Endodermal cell (in vitro differentiated cells): ENCODE measurements at regions not wholly inside any gene's neighbourhood (a gene's known extent, or its start where the extent isn't known, plus 50 kb on each side); places are given as distances from the start of the nearest gene placed in this dataset.

Experiments used
- DNase-seq: peaks from one replicate; pipeline ENCODE4 v3.0.0-alpha.2; 2017
- H3K27ac ChIP-seq: 2 replicates; pipeline ENCODE4 v1.5.1; 2013; ENCODE audit warnings: mild to moderate bottlenecking, low read depth, low read length, moderate library complexity
- H3K27me3 ChIP-seq: 2 replicates; pipeline ENCODE4 v1.6.1; 2013; ENCODE audit warnings: mild to moderate bottlenecking, low read length, moderate library complexity; ENCODE audit not compliant: insufficient read depth, control insufficient read depth, poor library complexity, severe bottlenecking
- H3K36me3 ChIP-seq: 2 replicates; pipeline ENCODE4 v1.7.0; 2013; ENCODE audit warnings: mild to moderate bottlenecking, low read length, moderate library complexity; ENCODE audit not compliant: control insufficient read depth, insufficient read depth
- H3K4me1 ChIP-seq: one replicate; pipeline ENCODE4 v1.7.0; 2013; ENCODE audit warnings: low read length; ENCODE audit not compliant: control insufficient read depth, insufficient read depth
- H3K4me3 ChIP-seq: 2 replicates; pipeline ENCODE4 v1.5.1; 2013; ENCODE audit warnings: mild to moderate bottlenecking, low read length, moderate library complexity
- H3K9ac ChIP-seq: 2 replicates; pipeline ENCODE4 v1.6.1; 2013; ENCODE audit warnings: mild to moderate bottlenecking, low read length, moderate library complexity; ENCODE audit not compliant: poor library complexity, severe bottlenecking; ENCODE audit errors: extremely low read depth
- H3K9me3 ChIP-seq: 2 replicates; pipeline ENCODE4 v1.6.1; 2013; ENCODE audit warnings: mild to moderate bottlenecking, low read length, moderate library complexity; ENCODE audit not compliant: control insufficient read depth
- H3K27ac Mint-ChIP-seq: 2 replicates; pipeline ENCODE4 v1.8.0; 2020; ENCODE audit warnings: mixed read lengths
- H3K27me3 Mint-ChIP-seq: 2 replicates; pipeline ENCODE4 v1.8.0; 2021; ENCODE audit warnings: mild to moderate bottlenecking, mixed read lengths; ENCODE audit not compliant: insufficient read depth
- H3K36me3 Mint-ChIP-seq: 2 replicates; pipeline ENCODE4 v1.8.0; 2020; ENCODE audit warnings: low read depth, mixed read lengths
- H3K4me1 Mint-ChIP-seq: 2 replicates; pipeline ENCODE4 v1.8.0; 2020; ENCODE audit warnings: mixed read lengths
- H3K4me3 Mint-ChIP-seq: 2 replicates; pipeline ENCODE4 v1.8.0; 2020; ENCODE audit warnings: mild to moderate bottlenecking, moderate library complexity, mixed read lengths
- H3K9me3 Mint-ChIP-seq: 2 replicates; pipeline ENCODE4 v1.8.0; 2020; ENCODE audit warnings: mild to moderate bottlenecking, mixed read lengths
- WGBS, 2 experiments: methylation state at CpG; one replicate each; pipeline versions ENCODE4 v1.1.5 to v1.1.7; 2013; ENCODE audit warnings: missing lambda C conversion rate in 2 of 2, mixed read lengths in 1 of 2; ENCODE audit not compliant: insufficient coverage in 1 of 2, insufficient read length in 1 of 2; 5-methylcytosine and 5-hydroxymethylcytosine counted together
- TF ChIP-seq, protein P1 (sequence below): fragments of 200-600 bp; sonication (generic); conservative IDR thresholded peaks from 2 replicates; pipeline ENCODE4 v1.5.0; 2021; ENCODE audit warnings: antibody characterized with exemption, mild to moderate bottlenecking

DNA sequence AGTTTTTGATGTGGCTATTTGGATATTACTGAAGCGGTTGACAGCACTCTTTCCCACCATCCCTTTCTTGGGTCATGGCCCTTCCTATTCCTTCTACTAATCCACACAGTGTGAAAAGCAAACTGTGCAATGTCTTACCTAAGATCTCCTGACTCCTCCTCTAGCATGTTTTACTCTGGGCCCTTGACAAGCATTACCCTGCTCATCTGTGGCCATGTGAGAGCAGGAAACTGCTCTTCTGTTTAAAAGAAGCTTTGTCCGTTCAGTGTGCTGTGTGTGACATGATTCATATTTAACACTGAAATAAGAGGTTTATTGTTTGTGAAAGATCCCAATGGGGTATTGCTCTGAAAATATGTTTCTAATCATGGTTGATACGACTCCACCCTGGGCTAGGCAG is 1022.5 kb downstream of the AACS start:
- Mint-ChIP-seq H3K27me3 (peaks cover 40% of the 10 kb centered on the region), H3K27ac (no peak overlapping the region), H3K9me3 (peaks cover 19% of the 10 kb centered on the region), H3K4me1 (no peaks in the 10 kb centered on the region), H3K4me3 (no peak overlapping the region), H3K36me3 (no peaks in the 10 kb centered on the region)
- no peak overlapping the region for H3K27ac ChIP-seq
- H3K4me3 ChIP-seq, result no peak overlapping the region
- H3K9ac ChIP-seq, result no peak overlapping the region
- no peak for DNase-seq
- TF ChIP-seq, protein P1, sequence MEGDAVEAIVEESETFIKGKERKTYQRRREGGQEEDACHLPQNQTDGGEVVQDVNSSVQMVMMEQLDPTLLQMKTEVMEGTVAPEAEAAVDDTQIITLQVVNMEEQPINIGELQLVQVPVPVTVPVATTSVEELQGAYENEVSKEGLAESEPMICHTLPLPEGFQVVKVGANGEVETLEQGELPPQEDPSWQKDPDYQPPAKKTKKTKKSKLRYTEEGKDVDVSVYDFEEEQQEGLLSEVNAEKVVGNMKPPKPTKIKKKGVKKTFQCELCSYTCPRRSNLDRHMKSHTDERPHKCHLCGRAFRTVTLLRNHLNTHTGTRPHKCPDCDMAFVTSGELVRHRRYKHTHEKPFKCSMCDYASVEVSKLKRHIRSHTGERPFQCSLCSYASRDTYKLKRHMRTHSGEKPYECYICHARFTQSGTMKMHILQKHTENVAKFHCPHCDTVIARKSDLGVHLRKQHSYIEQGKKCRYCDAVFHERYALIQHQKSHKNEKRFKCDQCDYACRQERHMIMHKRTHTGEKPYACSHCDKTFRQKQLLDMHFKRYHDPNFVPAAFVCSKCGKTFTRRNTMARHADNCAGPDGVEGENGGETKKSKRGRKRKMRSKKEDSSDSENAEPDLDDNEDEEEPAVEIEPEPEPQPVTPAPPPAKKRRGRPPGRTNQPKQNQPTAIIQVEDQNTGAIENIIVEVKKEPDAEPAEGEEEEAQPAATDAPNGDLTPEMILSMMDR, result no peak
- WGBS, 2 experiments, result 72 to 94% methylated on average over 3 of the region's 3 CpGs
- H3K27me3 ChIP-seq, result no peaks in the 10 kb centered on the region
- H3K4me1 ChIP-seq, result no peaks in the 10 kb centered on the region
- no peaks in the 10 kb centered on the region for H3K36me3 ChIP-seq
- peaks cover 14% of the 10 kb centered on the region for H3K9me3 ChIP-seq

DNA sequence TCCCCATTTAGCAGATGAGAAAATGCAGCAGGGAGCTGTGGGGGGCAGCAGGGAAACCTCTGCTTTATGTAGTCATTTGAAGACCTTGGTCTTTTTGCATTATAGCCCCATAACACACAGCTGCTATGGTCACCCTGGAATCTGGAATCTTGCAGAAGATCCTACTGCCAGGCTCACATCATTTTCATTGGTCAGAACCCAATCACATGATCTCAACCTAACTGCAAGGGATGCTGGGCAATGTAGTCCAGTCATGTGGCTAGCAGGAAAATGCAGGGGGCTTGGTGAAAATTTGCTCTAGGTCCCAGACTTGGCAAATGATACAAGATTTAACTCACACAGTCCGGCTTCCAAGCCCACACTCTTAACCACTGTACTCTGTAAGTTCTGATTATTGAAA is 1028.7 kb downstream of the AACS start:
- H3K9ac ChIP-seq, result no peak overlapping the region
- H3K9me3 ChIP-seq, result peaks cover 19% of the 10 kb centered on the region
- no peak overlapping the region for H3K27ac ChIP-seq
- TF ChIP-seq, protein P1, result no peak
- Mint-ChIP-seq H3K27ac (no peak overlapping the region), H3K9me3 (peaks cover 5% of the 10 kb centered on the region), H3K4me1 (peaks cover 2% of the 10 kb centered on the region), H3K27me3 (peaks cover 54% of the 10 kb centered on the region), H3K4me3 (no peak overlapping the region), H3K36me3 (no peaks in the 10 kb centered on the region)
- no peak overlapping the region for H3K4me3 ChIP-seq
- 71% methylated on average over 1 of the region's 1 CpG; no CpG with 5 or more reads in 1 of the 2 experiments for WGBS, 2 experiments
- no peaks in the 10 kb centered on the region for H3K36me3 ChIP-seq
- peak; percentile 87 for DNase-seq
- H3K4me1 ChIP-seq, result no peaks in the 10 kb centered on the region
- no peaks in the 10 kb centered on the region for H3K27me3 ChIP-seq

DNA sequence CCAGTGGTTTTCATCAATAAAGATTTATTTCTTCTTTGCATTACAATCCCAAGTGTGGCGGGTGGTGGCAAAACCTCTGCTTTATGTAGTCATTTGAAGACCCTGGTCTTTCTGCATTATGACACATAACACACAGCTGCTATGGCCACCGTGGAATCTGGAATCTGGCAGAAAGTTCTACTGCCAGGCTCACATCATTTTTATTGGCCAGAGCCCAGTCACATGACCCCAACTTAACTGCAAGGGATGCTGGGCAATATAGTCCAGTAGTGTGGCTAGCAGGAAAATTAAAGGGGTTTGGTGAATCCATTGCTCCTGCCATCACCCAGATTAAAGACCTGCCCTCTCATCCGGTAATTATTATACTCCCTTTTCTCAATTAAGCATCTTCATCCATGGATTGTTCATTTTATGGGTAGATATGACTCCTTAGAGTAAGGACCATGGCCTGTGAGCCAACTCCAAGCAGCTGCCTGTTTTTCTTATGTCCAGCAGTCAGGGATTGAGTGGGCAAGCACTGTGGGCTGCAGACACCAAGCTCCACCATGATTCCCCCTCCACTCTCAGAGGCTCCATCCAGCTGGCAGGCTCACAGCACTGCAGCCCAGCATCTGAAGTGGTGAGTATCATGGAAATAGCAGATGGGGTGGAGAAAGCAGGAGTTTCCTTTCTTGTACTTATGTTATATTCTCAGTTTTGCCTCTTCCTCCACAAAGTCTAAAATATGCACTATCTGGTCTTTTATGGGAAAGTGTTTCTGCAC is 1030.7 kb downstream of the AACS start:
- no peaks in the 10 kb centered on the region for H3K36me3 ChIP-seq
- Mint-ChIP-seq H3K36me3 (no peaks in the 10 kb centered on the region), H3K27ac (no peak overlapping the region), H3K4me3 (no peak overlapping the region), H3K27me3 (peaks cover 56% of the 10 kb centered on the region), H3K9me3 (peaks cover 7% of the 10 kb centered on the region), H3K4me1 (peaks cover 2% of the 10 kb centered on the region)
- TF ChIP-seq, protein P1, result no peak
- no peak overlapping the region for H3K27ac ChIP-seq
- H3K9me3 ChIP-seq, result peaks cover 35% of the 10 kb centered on the region
- DNase-seq, result no peak
- H3K27me3 ChIP-seq, result no peaks in the 10 kb centered on the region
- no peak overlapping the region for H3K9ac ChIP-seq
- H3K4me1 ChIP-seq, result no peaks in the 10 kb centered on the region
- no peak overlapping the region for H3K4me3 ChIP-seq
- WGBS, 2 experiments, result 75 to 80% methylated on average over 2 of the region's 3 CpGs
